K562 (cell line): ENCODE measurements at regions not wholly inside any gene's neighbourhood (a gene's known extent, or its start where the extent isn't known, plus 50 kb on each side); places are given as distances from the start of the nearest gene placed in this dataset.
A peak's percentile ranks its signal among the peaks of the same experiment; 100 is the strongest.

Source experiments
- ATAC-seq: fragments of 200-7000 bp; cut with Tn5 transposase; 3 replicates; pipeline ENCODE4 v1.9.1; 2020; ENCODE audit warnings: moderate library complexity
- BruUV-seq: library from RNA; stranded (reverse); fragments of 400-500 nt; replicated peaks from 2 replicates; lab custom pipeline; 2021; lab: Mats Ljungman, UMichigan
- CTCF ChIA-PET: fragments of 300-600 bp; formaldehyde crosslinking; extraction: SDS; loops from one replicate; lab custom pipeline; 2021; ENCODE audit warnings: low intra/inter-chr PET ratio; lab: Yijun Ruan, JAX
- POLR2A ChIA-PET: fragments of 300-600, 350-650 bp; sonication (Branson Sonifier 250); formaldehyde crosslinking; extraction: SDS; loops from one replicate; lab custom pipeline; 2021; ENCODE audit warnings: antibody characterized with exemption, inconsistent platforms; lab: Yijun Ruan, JAX
- DNase-seq, 4 experiments: peaks; one replicate each; pipeline versions ENCODE4 v3.0.0 to v3.0.0-alpha.2; 2011 to 2018; ENCODE audit warnings: low spot score in 3 of 4, mixed read lengths in 3 of 4; ENCODE audit errors: extremely low read depth in 1 of 4
- FAIRE-seq: peaks from 2 replicates; lab custom pipeline; 2011; peaks lifted over from hg19 to GRCh38; lab: Jason Lieb, UNC
- H2AFZ ChIP-seq: 2 replicates; pipeline ENCODE4 v1.6.0; 2011; ENCODE audit warnings: low read depth, low read length, control low read depth, inconsistent platforms
- H3K27ac ChIP-seq: fragments of 200-600 bp; 3 replicates; pipeline ENCODE4 v1.8.0; 2011; ENCODE audit warnings: low read depth, mild to moderate bottlenecking, control low read depth, inconsistent platforms, low read length, moderate library complexity, mixed read lengths; ENCODE audit errors: extremely low read depth
- H3K27me3 ChIP-seq, 2 experiments: fragments of 300-600 bp in 1 of 2; 2 replicates in 1 of 2; 3 replicates in 1 of 2; pipeline versions ENCODE4 v1.6.0 to v1.8.0; 2011; ENCODE audit warnings: inconsistent platforms in 2 of 2, low read length in 2 of 2, mild to moderate bottlenecking in 1 of 2, mixed read lengths in 1 of 2, moderate library complexity in 1 of 2; ENCODE audit not compliant: control insufficient read depth in 2 of 2, insufficient read depth in 2 of 2
- H3K36me3 ChIP-seq: fragments of 300-600 bp; 3 replicates; pipeline ENCODE4 v1.8.0; 2011; ENCODE audit warnings: mild to moderate bottlenecking, low read length, inconsistent platforms; ENCODE audit not compliant: control insufficient read depth, insufficient read depth
- H3K4me1 ChIP-seq, 2 experiments: fragments of 200-600 bp in 1 of 2; replicated peaks in 1 of 2; 2 replicates in 1 of 2; 3 replicates in 1 of 2; pipeline versions ENCODE4 v1.5.1 to v1.8.0; 2011; ENCODE audit warnings: inconsistent platforms in 2 of 2, low read length in 2 of 2, mild to moderate bottlenecking in 1 of 2, mixed read lengths in 1 of 2, moderate library complexity in 1 of 2; ENCODE audit not compliant: control insufficient read depth in 2 of 2, insufficient read depth in 2 of 2
- H3K4me2 ChIP-seq: 2 replicates; pipeline ENCODE4 v1.6.1; 2011; ENCODE audit warnings: low read length, control low read depth, inconsistent platforms, mixed read lengths; ENCODE audit not compliant: insufficient read depth
- H3K4me3 ChIP-seq: fragments of 200-600 bp; sonication (generic), shearing (Covaris generic); 2 replicates; pipeline ENCODE4 v1.5.1; 2016; ENCODE audit warnings: control low read depth, inconsistent platforms
- H3K79me2 ChIP-seq: fragments of 200-600 bp; 3 replicates; pipeline ENCODE4 v1.8.0; 2011; ENCODE audit warnings: low read length, inconsistent platforms; ENCODE audit not compliant: control insufficient read depth, insufficient read depth
- H3K9ac ChIP-seq, 2 experiments: 2 replicates each; pipeline versions ENCODE4 v1.6.0 to v1.6.1; 2011; ENCODE audit warnings: low read depth in 2 of 2, low read length in 2 of 2, control low read depth in 1 of 2, inconsistent platforms in 1 of 2, mild to moderate bottlenecking in 1 of 2, mixed read lengths in 1 of 2; ENCODE audit not compliant: insufficient read depth in 1 of 2
- H3K9me1 ChIP-seq: one replicate; pipeline ENCODE4 v1.6.0; 2011; ENCODE audit warnings: inconsistent platforms, mild to moderate bottlenecking, low read length, moderate library complexity; ENCODE audit not compliant: control insufficient read depth, insufficient read depth
- H3K9me3 ChIP-seq: replicated peaks from 2 replicates; pipeline ENCODE4 v1.5.1; 2011; ENCODE audit warnings: low read depth, low read length, inconsistent platforms; ENCODE audit not compliant: control insufficient read depth, insufficient read depth
- H4K20me1 ChIP-seq: replicated peaks from 2 replicates; pipeline ENCODE4 v1.6.1; 2011; ENCODE audit warnings: low read length, inconsistent platforms, mixed read lengths; ENCODE audit not compliant: control insufficient read depth, insufficient read depth
- CTCF ChIP-seq, 3 experiments: IDR thresholded peaks in 2 of 3; conservative IDR thresholded peaks in 1 of 3; 2 replicates each; pipeline ENCODE4 v1.5.1; 2011 to 2012; ENCODE audit warnings: low read length in 3 of 3, mild to moderate bottlenecking in 3 of 3, control low read depth in 2 of 3, improper control_type of control experiment in 1 of 3, inconsistent platforms in 1 of 3, low read depth in 1 of 3, mixed read lengths in 1 of 3, moderate library complexity in 1 of 3; ENCODE audit not compliant: insufficient read depth in 2 of 3
- HMBOX1 ChIP-seq: sonication (generic); IDR thresholded peaks from 2 replicates; pipeline ENCODE4 v1.6.1; 2016
- HNRNPLL ChIP-seq: fragments of 200-400 bp; formaldehyde crosslinking; IDR thresholded peaks from 2 replicates; pipeline ENCODE4 v1.6.1; 2017; ENCODE audit warnings: low read length, low read depth, mild to moderate bottlenecking; ENCODE audit not compliant: poor library complexity, severe bottlenecking
- RBM17 ChIP-seq: fragments of 200-400 bp; formaldehyde crosslinking; IDR thresholded peaks from 2 replicates; pipeline ENCODE4 v1.6.1; 2017; ENCODE audit warnings: low read depth, mild to moderate bottlenecking, low read length, borderline replicate concordance
- TBL1XR1 ChIP-seq, 2 experiments: IDR thresholded peaks; 2 replicates each; pipeline ENCODE4 v1.6.1; 2012; ENCODE audit warnings: improper control_type of control experiment in 2 of 2, low read length in 2 of 2, mild to moderate bottlenecking in 1 of 2
- WGBS: fragments of 100-300 bp; shearing (Covaris generic); methylation state at CpG from one replicate; pipeline ENCODE4 v1.1.6; 2016; ENCODE audit warnings: low coverage, mixed read lengths; ENCODE audit not compliant: insufficient coverage; ENCODE audit errors: missing lambda C conversion rate; 5-methylcytosine and 5-hydroxymethylcytosine counted together
- in situ Hi-C: fragments of 300-500 bp; cut with MboI; formaldehyde crosslinking; loops from 4 replicates; pipeline ENCODE4 v1.15.0; 2018; ENCODE audit warnings: inconsistent platforms, mixed read lengths
- intact Hi-C: fragments of 100-400 bp; cut with micrococcal nuclease; formaldehyde crosslinking; loops from 2 replicates; pipeline ENCODE4 v1.14.2; 2022

DNA sequence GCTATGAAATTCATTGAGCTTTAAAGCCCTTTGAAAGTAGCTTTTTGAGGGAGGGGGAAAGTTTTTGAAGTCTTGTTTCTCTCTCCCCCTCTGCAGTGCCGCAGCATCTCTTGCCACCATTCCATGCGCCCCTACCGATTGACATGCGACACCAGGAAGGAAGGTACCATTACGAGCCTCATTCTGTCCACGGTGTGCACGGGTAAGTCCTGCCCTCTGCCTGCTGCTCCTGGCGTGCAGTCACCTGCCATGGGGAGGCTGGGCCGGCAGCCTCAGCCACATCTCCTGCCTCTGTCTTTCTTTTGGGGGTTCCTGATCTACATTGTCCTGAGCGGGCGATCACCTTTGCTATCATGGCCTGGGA, 191.6 kb downstream of the GLI2 start:
- ATAC-seq = peak; percentile 41; the same call in 1 of the 3 replicates
- TF ChIP-seq CTCF (IDR thresholded peaks at IDR 0.05 in 2 of 3, conservative IDR thresholded peaks at IDR 0.05 in 1 of 3; ENCODE audit: insufficient read depth in 2 of 3, low read depth in 1 of 3, low read length in 3 of 3) (0 out of 6 replicates have a peak, but pooled peaks of 1 of the 3 experiments have one; percentile 1), RBM17 (no peak)
- intact Hi-C loops = no loop called here
- Histone ChIP-seq H3K4me2 (no peak overlapping the region), H3K79me2 (no peaks in the 10 kb centered on the region), H3K4me3 (no peak overlapping the region), H2AFZ (no peak overlapping the region), H3K9ac (no peak overlapping the region), H3K9me3 (no peaks in the 10 kb centered on the region), H3K36me3 (no peaks in the 10 kb centered on the region), H3K4me1 (peaks cover 0 to 5% of the 10 kb centered on the region in 2 experiments; a peak in 1 of 5 replicates), H4K20me1 (no peaks in the 10 kb centered on the region), H3K9me1 (no peaks in the 10 kb centered on the region), H3K27ac (no peak overlapping the region), H3K27me3 (peaks cover 4 to 40% of the 10 kb centered on the region in 2 experiments; a peak in 4 of 5 replicates)
- no TSS peak for BruUV-seq
- ChIA-PET POLR2A (interaction anchor here (0.5 to 0.6 kb wide), 2 partner anchors 9 to 25 kb away, joined by 3 read pairs; no protein-coding TSS in a partner anchor), CTCF (no interaction called here)
- no peak for FAIRE-seq
- in situ Hi-C loops = no loop called here
- DNase-seq = no peak
- WGBS = 26% methylated on average over 7 of the region's 11 CpGs

GRCh38 chr2:120929829-120930228, 194.2 kb downstream of the GLI2 start:
- H3K27me3 ChIP-seq = peaks cover 4 to 44% of the 10 kb centered on the region in 2 experiments; a peak in 4 of 5 replicates
- POLR2A ChIA-PET = interaction anchor here (0.5 to 0.7 kb wide), 2 partner anchors 13 to 108 kb away, joined by 3 read pairs; no protein-coding TSS in a partner anchor
- no peak overlapping the region for H2AFZ ChIP-seq
- no peaks in the 10 kb centered on the region for H4K20me1 ChIP-seq
- H3K4me1 ChIP-seq = peaks cover 0 to 13% of the 10 kb centered on the region in 2 experiments; a peak in 2 of 5 replicates
- no peak overlapping the region for H3K9ac ChIP-seq
- FAIRE-seq = no peak
- DNase-seq = no peak
- no peak overlapping the region for H3K4me2 ChIP-seq
- H3K36me3 ChIP-seq = no peaks in the 10 kb centered on the region
- in situ Hi-C loops (no loop called here), intact Hi-C loops (no loop called here)
- CTCF ChIA-PET = no interaction called here
- H3K79me2 ChIP-seq = no peaks in the 10 kb centered on the region
- no TSS peak for BruUV-seq
- H3K27ac ChIP-seq = no peak overlapping the region
- WGBS = 21% methylated on average over 2 of the region's 2 CpGs
- H3K9me1 ChIP-seq = no peaks in the 10 kb centered on the region
- TF ChIP-seq HMBOX1 = no peak
- no peak for TF ChIP-seq HNRNPLL
- TF ChIP-seq TBL1XR1 (IDR thresholded peaks at IDR 0.05; ENCODE audit: low read length in 2 of 2) = no peak
- H3K4me3 ChIP-seq = no peak overlapping the region
- H3K9me3 ChIP-seq = no peaks in the 10 kb centered on the region
- no peak for ATAC-seq
